ENCODE measurements at regions not wholly inside any gene's neighbourhood (a gene's known extent, or its start where the extent isn't known, plus 50 kb on each side); places are given as distances from the start of the nearest gene placed in this dataset.

DNA sequence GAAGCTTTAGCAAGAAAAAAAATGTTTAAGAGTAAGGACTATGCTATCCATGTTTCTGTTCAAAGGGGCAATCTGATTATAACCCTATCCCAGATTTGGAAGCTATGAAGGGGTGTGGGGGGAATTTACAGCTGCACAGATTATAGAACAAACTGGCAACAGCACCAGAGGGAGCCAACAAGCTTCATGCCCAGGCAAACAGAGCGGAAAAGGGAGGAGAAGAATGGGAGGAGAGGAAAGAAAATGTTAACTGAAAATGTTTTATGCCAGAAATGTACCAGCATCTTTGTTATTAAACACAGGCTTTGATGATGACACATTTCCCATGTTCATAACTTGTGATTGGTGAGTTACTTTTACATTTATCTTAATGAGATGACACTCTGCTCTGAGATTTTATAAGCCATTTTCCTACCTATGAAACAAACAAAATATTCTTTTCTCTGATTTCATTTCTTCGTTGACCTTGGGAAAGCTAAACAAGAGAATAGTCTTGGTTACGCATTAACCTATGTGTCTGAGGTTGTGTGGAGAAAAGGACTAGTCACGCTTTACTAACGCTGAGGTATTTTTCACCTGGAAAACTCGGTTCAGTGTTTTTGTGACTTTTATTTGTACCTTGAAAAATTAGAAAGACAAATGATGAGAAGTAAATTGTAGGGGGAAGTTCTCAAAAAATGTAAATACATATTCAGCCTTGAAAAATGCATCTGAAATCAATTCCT is 235.8 kb upstream of the MIR17HG start:
- intact Hi-C loops (cut with DNase I): no loop called here
- TF ChIP-seq, protein P1, sequence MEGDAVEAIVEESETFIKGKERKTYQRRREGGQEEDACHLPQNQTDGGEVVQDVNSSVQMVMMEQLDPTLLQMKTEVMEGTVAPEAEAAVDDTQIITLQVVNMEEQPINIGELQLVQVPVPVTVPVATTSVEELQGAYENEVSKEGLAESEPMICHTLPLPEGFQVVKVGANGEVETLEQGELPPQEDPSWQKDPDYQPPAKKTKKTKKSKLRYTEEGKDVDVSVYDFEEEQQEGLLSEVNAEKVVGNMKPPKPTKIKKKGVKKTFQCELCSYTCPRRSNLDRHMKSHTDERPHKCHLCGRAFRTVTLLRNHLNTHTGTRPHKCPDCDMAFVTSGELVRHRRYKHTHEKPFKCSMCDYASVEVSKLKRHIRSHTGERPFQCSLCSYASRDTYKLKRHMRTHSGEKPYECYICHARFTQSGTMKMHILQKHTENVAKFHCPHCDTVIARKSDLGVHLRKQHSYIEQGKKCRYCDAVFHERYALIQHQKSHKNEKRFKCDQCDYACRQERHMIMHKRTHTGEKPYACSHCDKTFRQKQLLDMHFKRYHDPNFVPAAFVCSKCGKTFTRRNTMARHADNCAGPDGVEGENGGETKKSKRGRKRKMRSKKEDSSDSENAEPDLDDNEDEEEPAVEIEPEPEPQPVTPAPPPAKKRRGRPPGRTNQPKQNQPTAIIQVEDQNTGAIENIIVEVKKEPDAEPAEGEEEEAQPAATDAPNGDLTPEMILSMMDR (IDR thresholded peaks at IDR 0.05): no peak

DNA sequence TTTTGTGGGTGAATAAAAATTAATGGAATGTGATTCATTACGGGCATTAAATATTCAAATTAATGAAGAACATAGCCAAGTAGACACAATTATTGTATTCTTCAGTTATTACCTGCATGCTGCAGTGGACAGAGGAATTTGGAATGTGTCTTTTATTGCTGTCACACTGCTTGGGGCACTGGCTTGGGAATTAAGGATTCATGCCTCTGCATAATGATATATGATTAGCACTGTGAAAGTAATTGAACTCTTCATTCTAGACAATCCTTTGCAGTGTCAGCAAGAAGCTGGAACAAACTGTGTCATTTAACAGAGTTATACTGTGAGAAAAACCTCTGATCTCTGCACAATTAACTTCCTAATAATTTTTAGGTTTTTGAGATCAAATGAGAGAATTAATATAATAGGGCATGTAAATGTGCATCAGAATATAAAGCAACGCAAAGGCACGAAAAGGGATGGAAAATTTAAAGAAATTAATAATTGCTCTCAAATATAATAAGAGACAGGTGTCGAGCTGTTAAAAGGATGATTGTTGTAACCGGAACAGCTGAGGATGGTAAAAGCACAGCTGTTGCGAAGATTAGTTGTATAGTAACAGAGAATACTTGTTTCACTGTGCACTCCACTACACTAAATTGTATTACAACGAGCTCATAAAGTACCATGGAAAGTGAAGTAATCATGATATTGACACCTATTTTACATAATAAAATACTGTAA is 235.1 kb upstream of the MIR17HG start:
- intact Hi-C loops (cut with DNase I): no loop called here
- no peak overlapping the region for H3K4me3 ChIP-seq
- no peaks in the 10 kb centered on the region for H3K4me1 ChIP-seq
- no peak overlapping the region for H3K27ac ChIP-seq
- H3K27me3 ChIP-seq: no peaks in the 10 kb centered on the region
- no peaks in the 10 kb centered on the region for H3K36me3 ChIP-seq
- no peak for DNase-seq (ENCODE audit: low spot score in 2 of 2)
- TF ChIP-seq, protein P1 (IDR thresholded peaks at IDR 0.05): no peak
- no peaks in the 10 kb centered on the region for H3K9me3 ChIP-seq

More for the DNA sequence above, 235.8 kb upstream of the MIR17HG start:
- Histone ChIP-seq H3K27ac (no peak overlapping the region), H3K27me3 (no peaks in the 10 kb centered on the region), H3K9me3 (no peaks in the 10 kb centered on the region), H3K4me1 (no peaks in the 10 kb centered on the region), H3K36me3 (no peaks in the 10 kb centered on the region), H3K4me3 (no peak overlapping the region)
- no peak for DNase-seq (ENCODE audit: low spot score in 2 of 2)

DNA sequence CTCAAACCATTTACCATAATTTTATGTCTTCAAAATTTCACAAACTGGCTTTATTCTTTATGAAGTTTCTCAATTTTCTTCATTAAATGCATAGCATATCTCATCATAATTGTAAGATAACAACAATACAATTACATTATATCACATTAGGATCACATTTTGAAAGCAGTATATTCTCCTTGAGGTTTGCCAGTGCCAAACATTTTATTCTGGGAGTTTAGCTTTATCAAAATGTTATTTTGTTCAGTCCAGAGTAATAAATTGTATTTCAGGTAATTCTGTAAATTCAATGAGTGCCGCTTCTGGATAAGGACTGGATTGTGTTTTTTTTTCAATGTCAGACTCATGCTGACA is 234.6 kb upstream of the MIR17HG start:
- intact Hi-C loops (cut with DNase I): no loop called here
- TF ChIP-seq, protein P1 (IDR thresholded peaks at IDR 0.05): no peak
- Histone ChIP-seq H3K36me3 (no peaks in the 10 kb centered on the region), H3K4me1 (no peaks in the 10 kb centered on the region), H3K27ac (no peak overlapping the region), H3K4me3 (no peak overlapping the region), H3K27me3 (no peaks in the 10 kb centered on the region), H3K9me3 (no peaks in the 10 kb centered on the region)
- no peak for DNase-seq (ENCODE audit: low spot score in 2 of 2)

DNA sequence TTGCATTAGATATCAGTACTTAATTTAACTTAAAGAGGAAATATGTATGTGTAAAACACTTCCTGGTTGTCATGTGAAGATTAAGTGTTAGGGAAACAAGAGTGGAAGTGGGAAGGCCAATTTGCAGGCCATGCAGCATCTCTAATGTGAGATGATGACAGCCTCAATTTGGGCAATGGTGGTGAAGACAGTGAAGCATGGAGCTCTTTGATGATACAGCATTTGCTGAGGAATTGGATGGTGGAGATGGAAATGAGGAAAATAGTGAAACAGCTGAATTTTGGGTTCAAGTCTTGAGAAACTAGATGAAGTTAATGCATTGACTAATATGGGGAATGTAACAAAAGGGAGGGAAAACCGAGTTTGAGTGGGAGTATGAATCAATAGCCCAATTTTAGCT is 231.7 kb upstream of the MIR17HG start:
- Histone ChIP-seq H3K36me3 (no peaks in the 10 kb centered on the region), H3K27ac (no peak overlapping the region), H3K9me3 (no peaks in the 10 kb centered on the region), H3K4me3 (no peak overlapping the region), H3K27me3 (no peaks in the 10 kb centered on the region), H3K4me1 (no peaks in the 10 kb centered on the region)
- TF ChIP-seq, protein P1 (IDR thresholded peaks at IDR 0.05): no peak
- no peak for DNase-seq (ENCODE audit: low spot score in 2 of 2)
- intact Hi-C loops (cut with DNase I): no loop called here

DNA sequence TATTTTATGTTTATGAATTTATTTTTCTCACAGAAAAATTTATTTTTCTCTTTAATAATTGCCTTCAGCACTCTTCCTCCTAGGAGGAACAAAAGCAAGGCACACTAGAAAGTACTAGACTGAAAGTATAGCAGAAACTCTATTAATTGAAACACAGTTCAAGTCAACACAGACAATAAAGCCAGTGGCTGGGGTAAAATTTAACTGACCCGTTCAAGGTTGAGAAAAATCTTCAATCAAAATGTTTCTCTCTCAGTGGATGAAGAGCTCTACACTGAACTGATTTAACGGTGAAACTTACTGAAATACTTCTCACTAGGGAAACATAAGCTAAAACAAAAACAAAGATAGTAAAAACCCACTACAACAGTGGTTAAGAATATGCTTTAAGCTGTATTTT is 230.1 kb upstream of the MIR17HG start:
- TF ChIP-seq, protein P1 (IDR thresholded peaks at IDR 0.05): no peak
- no peak for DNase-seq (ENCODE audit: low spot score in 2 of 2)
- Histone ChIP-seq H3K4me1 (no peaks in the 10 kb centered on the region), H3K27me3 (no peaks in the 10 kb centered on the region), H3K27ac (no peak overlapping the region), H3K36me3 (no peaks in the 10 kb centered on the region), H3K9me3 (no peaks in the 10 kb centered on the region), H3K4me3 (no peak overlapping the region)
- intact Hi-C loops (cut with DNase I): no loop called here
